A549 (cell line): ENCODE measurements at regions not wholly inside any gene's neighbourhood (a gene's known extent, or its start where the extent isn't known, plus 50 kb on each side); places are given as distances from the start of the nearest gene placed in this dataset.

Experiments
- GATA3 ChIP-seq: IDR thresholded peaks from 2 replicates; pipeline ENCODE4 v1.6.1; 2012; ENCODE audit warnings: borderline replicate concordance
- JUN ChIP-seq, 2 experiments: fragments of >200 bp; sonication (Bioruptor Twin); formaldehyde crosslinking; IDR thresholded peaks; 2 replicates in 1 of 2; 3 replicates in 1 of 2; pipeline ENCODE4 v1.6.1; 2016 to 2017
- POLR2A ChIP-seq: IDR thresholded peaks from 2 replicates; pipeline ENCODE4 v1.6.1; 2012; ENCODE audit warnings: mild to moderate bottlenecking, low read length
- ZNF302 ChIP-seq: fragments of 250-450 bp; sonication (Bioruptor Pico); IDR thresholded peaks from 2 replicates; pipeline ENCODE4 v1.9.0; 2021; ENCODE audit warnings: inconsistent platforms, mild to moderate bottlenecking, moderate library complexity
- TF ChIP-seq, protein P1 (sequence below): fragments of >200 bp; sonication (Bioruptor Twin); formaldehyde crosslinking; IDR thresholded peaks from 3 replicates; pipeline ENCODE4 v1.5.1; 2016

DNA sequence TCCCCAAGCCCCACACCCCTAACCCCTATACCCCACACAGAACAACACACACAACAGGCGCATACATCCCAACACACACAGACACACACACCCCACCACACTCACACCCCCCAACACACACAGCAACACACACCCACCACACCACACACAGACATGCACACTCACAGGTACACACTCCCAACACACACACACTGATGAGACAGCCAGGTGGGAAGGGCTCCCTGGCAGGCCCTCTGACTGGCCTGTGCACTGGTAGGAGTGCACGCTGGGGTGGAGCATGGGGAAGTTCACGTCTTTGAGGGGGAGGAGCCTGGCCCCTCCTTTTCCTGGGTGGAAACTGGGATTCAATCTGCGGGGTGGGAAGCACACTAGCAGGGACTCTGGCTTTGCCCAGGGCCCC, 116.7 kb downstream of the RHOU start:
- TF ChIP-seq POLR2A (no peak), GATA3 (no peak), ZNF302 (CRISPR knock-in tag) (no peak), JUN (IDR thresholded peaks at IDR 0.05) (no peak)
- TF ChIP-seq, protein P1, sequence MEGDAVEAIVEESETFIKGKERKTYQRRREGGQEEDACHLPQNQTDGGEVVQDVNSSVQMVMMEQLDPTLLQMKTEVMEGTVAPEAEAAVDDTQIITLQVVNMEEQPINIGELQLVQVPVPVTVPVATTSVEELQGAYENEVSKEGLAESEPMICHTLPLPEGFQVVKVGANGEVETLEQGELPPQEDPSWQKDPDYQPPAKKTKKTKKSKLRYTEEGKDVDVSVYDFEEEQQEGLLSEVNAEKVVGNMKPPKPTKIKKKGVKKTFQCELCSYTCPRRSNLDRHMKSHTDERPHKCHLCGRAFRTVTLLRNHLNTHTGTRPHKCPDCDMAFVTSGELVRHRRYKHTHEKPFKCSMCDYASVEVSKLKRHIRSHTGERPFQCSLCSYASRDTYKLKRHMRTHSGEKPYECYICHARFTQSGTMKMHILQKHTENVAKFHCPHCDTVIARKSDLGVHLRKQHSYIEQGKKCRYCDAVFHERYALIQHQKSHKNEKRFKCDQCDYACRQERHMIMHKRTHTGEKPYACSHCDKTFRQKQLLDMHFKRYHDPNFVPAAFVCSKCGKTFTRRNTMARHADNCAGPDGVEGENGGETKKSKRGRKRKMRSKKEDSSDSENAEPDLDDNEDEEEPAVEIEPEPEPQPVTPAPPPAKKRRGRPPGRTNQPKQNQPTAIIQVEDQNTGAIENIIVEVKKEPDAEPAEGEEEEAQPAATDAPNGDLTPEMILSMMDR: no peak
